OCI-LY7 (cell line): ENCODE measurements at regions not wholly inside any gene's neighbourhood (a gene's known extent, or its start where the extent isn't known, plus 50 kb on each side); places are given as distances from the start of the nearest gene placed in this dataset.

Experiments used
- EZH2phosphoT487 ChIP-seq: fragments of 200-600 bp; sonication (generic); IDR thresholded peaks from 2 replicates; pipeline ENCODE4 v1.6.1; 2018; ENCODE audit warnings: low read depth, borderline replicate concordance, mild to moderate bottlenecking, mixed run types, antibody characterized with exemption, low read length, moderate library complexity, mixed read lengths
- TF ChIP-seq, protein P1 (sequence below): fragments of 200-600 bp; sonication (generic); conservative IDR thresholded peaks from 2 replicates; pipeline ENCODE4 v1.5.1; 2014; ENCODE audit warnings: mild to moderate bottlenecking, antibody characterized with exemption, low read length, moderate library complexity, mixed read lengths

- TF ChIP-seq, protein P1, sequence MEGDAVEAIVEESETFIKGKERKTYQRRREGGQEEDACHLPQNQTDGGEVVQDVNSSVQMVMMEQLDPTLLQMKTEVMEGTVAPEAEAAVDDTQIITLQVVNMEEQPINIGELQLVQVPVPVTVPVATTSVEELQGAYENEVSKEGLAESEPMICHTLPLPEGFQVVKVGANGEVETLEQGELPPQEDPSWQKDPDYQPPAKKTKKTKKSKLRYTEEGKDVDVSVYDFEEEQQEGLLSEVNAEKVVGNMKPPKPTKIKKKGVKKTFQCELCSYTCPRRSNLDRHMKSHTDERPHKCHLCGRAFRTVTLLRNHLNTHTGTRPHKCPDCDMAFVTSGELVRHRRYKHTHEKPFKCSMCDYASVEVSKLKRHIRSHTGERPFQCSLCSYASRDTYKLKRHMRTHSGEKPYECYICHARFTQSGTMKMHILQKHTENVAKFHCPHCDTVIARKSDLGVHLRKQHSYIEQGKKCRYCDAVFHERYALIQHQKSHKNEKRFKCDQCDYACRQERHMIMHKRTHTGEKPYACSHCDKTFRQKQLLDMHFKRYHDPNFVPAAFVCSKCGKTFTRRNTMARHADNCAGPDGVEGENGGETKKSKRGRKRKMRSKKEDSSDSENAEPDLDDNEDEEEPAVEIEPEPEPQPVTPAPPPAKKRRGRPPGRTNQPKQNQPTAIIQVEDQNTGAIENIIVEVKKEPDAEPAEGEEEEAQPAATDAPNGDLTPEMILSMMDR = no peak
- no peak for TF ChIP-seq EZH2phosphoT487
Measured at GRCh38 chr5:108524564-108524963, 142.7 kb upstream of the FBXL17 start.
